NCI-H1694 treated with DMSO at 0.1 percent for 48 hours (cell line): ENCODE measurements at regions not wholly inside any gene's neighbourhood (a gene's known extent, or its start where the extent isn't known, plus 50 kb on each side); places are given as distances from the start of the nearest gene placed in this dataset.
"Not testable (repeated sequence)": the region's sequence is repeated elsewhere in the genome, so short reads cannot be mapped to it uniquely, and the experiment has no call there.

Experiments
- DNase-seq: peaks from one replicate; lab custom pipeline; 2025; lab: John Stamatoyannopoulos, UW

DNA sequence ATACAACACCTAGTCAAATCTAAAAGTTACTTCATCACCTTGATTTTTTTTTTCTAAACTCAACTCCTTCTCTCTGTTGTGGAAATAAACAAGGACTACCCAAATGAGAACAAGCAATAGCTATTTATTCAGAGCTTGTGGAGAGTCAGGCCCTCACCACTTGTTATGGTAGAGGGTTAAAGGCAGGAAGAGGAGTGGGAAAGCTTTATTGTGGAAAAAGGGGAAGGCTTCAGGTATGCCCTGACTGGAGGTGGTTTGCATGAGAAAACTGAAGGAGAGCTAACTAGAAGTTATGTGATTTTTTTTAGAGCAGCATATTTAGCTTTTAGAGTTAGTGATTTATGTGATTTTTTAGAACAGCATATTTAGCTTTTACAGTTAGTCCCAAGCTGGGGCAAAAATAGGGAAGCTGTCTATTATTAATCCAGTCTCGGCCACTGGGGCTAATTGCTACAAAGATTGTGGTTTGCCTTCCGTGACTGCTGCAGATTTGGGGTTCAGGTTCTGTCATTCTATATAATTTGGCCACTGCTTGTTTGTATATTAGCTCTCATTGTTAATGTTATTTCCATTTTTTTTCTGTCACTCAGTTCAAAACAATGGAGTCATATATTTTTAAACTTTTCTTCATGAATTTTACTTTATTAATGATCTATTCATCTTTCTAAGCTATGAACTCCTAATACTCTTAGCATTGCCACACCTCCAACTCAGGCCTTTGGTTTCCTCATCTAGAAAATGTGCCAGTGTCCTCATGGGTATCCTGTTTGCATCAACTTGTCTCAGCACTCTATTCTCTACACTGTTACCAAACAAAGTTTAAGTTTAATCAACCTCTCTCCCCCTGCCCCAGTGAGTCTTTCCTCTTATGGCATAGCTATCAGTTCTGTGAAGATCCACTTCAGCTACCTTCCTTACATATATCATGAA, 713.0 kb downstream of the BRINP3 start:
- DNase-seq, result no peak

- no peak for DNase-seq
Observed at GRCh38 chr1:189769448-189769847, 708.2 kb downstream of the BRINP3 start.

DNA sequence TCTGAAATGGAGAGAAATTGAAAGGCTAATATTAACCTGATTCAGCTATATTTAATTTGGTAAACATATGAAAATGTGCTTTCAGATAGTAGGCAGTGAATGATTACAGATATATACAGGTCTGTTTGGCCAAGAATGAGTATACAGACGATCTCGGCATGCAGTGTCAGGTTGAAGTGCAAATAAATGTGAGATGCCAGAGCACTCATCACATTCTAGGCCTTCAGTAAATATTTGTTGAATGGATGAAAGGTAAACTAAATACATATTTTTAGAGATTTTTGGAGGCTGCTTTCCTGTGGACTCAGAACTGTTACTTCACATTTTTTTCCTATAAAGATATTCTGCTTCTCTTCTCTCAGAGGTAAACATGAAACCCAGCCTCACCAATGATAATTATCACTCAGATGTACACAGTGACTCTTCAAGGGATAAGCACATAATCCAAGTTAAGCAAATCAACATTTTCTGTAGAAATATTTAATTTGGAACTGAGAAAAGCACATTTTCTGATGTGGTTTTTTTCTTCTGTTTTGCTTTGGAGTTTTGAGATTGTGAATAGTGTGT, 702.9 kb downstream of the BRINP3 start:
- no peak for DNase-seq

GRCh38 chr1:189775343-189775742, 702.3 kb downstream of the BRINP3 start:
- DNase-seq, result no peak

DNA sequence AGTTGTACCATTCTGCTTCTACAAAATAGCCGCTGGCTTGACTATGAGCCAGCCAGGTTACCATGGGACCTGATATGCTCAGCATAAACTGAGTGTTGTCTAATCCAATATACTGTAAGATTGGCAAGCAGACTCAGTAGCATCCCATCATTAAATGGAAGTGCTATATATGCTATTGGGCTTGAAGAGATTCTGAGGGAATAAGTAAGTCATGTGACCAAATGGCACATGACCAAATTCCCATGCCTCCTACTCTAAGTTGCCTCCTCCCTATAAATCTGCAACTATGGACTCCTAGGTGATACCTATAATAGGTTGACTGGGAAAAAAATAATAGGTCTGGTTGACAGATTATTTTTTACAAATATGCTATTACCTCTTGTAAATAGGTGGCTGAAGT, 698.6 kb downstream of the BRINP3 start:
- no peak for DNase-seq

GRCh38 chr1:189782295-189782694, 695.4 kb downstream of the BRINP3 start:
- DNase-seq, result no peak

GRCh38 chr1:189783456-189783855, 694.2 kb downstream of the BRINP3 start:
- no peak for DNase-seq

- no peak for DNase-seq
Observed at GRCh38 chr1:189786761-189787160, 690.9 kb downstream of the BRINP3 start.

DNA sequence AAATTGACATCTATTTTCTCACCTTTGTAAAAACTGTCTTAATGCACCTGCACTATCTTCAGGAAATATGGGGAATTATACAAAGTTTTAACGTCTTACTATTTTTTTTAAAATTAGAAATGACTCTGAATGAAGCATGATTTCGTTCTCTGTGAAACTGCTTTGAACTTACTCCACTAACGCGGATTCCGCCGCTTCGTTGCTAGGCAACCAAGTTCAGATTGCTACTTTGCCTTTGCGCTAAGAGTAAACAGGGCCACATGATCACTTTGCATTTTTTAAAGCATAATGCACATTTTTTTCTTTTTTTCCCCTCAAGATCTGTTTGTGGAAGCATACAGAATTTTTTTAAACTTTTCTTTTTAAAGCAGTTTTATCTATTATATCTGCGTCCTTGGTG, 690.5 kb downstream of the BRINP3 start:
- no peak for DNase-seq

DNA sequence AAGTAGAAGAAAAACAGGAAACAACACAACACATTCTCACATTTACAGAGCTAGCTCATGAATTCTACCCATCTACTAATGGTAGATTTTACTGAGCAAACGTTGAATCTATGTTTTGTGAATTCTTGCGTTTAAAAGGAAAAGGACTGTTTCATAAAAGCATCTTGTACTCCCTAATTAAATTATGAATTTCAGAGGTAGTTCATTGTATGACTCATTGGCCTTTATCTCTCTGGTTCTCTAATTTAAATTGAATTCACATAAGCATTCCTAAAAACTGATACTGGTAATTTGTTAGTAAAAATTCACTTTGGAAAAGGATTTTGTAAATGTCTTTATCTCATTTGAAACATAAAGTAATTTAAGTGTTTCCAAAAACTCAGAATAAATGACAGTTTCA, 687.3 kb downstream of the BRINP3 start:
- DNase-seq, result no peak

DNA sequence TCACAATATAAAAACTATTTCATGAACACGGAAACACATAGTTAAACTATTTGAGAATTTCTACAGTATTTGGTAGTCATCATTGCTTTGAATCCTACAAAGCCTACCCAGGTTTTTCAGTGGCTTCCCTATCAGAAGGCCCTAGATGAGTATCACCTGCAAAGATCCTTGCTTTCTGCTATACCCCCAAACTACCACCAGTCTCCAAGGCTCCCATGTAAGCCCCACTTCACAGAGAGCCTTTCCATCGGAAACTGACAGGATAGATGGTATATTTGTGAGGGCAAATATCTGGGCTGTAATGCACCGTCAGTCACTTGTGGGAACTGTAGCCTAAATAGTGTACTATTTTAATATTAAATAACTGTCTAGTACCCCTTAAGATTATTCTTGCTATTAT, 674.3 kb downstream of the BRINP3 start:
- DNase-seq, result no peak

DNA sequence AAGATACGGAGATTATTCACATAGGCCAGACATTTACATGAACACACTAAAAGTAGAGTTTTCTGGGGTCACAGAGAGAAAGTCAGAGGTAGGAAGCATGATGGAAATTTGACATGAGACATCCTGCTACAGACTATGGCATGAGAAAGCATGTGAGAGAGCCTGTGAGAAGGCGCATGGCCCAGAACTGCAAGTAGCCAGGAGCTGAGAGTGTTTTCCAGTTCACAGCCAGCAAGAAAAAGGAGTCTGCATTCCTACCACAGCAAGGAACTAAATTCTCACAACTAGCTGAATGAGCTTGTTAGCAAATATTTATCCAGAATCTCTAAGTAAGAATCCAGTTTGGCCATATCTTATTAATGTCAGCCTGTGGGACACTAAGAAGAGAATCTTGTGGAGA, 673.3 kb downstream of the BRINP3 start:
- DNase-seq, result no peak

DNA sequence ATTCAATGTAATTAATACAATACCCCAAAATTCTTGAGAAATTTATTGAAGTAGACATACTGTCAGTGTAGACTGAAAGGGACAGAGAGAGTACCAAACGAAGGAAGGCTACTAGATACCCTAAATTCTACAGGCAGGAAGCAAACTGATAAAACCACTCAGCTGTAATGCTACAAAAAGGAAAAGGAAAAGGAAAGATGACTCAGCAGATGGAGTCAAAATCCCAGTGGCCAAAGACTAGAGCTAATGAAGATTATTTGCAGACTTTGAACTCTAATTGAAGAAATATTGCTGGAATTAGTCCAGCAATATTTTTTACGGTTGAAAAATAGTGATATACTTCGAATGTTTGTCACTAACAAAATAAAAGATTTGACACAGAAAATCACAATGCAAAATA, 671.9 kb downstream of the BRINP3 start:
- DNase-seq, result no peak

DNA sequence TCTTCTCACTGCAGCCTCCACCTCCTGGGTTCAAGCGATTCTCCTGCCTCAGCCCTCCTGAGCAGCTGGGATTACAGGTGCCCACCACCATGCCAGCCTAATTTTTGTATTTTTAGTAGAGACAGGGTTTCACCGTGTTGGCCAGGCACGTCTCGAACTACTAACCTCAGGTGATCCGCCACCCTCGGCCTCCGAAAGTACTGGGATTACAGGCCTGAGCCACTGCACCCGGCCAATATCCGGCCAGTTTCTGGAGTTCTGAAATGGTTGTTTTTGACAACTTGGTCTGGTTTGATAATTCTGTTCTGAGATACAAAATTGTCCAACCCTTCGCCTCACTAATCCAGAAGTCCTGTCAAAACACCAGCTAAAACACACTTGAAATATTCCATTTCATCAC, 667.0 kb downstream of the BRINP3 start:
- DNase-seq, result not testable (repeated sequence)

DNA sequence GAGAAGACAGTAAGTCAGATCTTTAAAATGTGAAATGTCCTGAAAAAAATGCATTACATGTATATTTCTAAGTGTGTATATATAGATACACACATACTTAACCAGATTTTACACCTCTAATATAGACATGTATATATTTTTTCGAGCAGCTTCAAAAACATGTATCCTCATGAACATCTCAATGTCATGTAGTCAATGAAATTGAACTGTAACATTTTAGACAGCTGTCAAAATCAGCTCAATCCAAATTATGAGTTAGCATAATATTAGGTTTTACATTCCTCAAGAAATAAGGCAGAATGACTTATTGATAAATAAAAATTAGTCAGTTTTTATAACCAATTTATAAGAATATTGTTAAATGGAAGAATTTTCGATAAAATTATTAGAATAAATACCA, 665.7 kb downstream of the BRINP3 start:
- DNase-seq, result no peak

DNA sequence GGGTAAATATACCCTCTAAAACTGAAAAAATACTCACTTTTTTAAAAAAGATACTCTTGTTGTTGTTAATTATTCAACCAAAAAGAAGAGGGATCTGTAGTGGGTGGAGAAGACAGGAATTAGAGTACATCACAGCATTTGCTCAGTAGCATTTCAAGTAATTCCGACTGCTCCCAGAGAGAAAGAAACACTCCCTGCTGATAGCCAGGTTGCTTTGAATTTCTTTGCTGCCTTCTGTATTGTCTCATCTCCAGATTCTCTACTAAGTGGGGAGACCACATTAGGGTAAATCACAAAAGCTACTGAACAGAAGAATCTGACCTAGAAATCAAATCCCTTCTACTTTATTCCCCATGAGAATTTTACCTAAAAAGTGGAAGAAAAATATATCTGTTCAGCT, 661.1 kb downstream of the BRINP3 start:
- no peak for DNase-seq

GRCh38 chr1:189819751-189820150, 657.9 kb downstream of the BRINP3 start:
- no peak for DNase-seq

DNA sequence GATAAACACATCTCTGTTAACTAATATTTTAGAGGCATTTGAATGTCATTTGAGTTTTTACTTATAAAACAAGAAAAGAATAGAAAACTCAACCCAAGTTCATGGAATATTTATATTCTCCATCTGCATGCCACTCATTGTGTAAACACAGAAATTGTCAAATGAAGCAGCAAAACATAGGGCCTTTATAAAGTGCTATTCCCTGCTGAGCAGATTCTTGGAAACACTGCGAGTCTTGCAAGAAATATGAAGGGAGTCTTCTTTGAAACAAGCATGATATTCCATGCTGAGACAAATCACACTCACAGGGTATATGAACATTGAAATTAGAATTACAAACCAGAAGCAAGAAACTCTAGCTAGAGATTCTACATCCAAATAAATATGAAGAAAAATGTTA, 655.8 kb downstream of the BRINP3 start:
- no peak for DNase-seq

GRCh38 chr1:189834813-189835212, 642.9 kb downstream of the BRINP3 start:
- DNase-seq, result no peak

GRCh38 chr1:189847613-189848012, 630.1 kb downstream of the BRINP3 start:
- no peak for DNase-seq

DNA sequence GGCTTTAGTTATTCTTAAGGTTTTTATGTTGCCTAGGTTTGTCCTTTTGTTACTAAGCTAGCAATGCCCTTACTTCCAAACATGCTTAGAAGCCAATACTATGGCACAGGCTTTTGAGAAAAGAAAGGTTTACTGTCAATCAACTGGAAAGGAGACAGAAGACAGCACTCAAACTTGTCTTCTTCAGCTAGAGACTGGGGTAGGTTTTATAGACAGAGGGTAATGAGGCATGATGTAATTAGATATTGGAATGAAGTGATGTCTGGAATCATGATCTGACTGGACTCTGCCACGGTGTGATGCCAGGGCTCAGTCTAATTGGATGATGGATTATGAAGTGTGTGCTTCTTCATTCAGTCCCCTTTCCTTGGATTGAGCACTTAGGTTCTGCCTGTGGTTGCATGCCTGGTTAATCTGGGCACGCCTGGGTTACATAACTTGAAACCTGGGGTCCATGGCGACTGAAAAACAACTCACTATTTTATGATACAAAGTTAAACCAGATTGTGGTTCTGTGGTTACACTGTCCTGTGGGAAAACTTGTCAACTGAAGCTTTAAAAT, 625.8 kb downstream of the BRINP3 start:
- no peak for DNase-seq

- DNase-seq, result no peak
Observed at GRCh38 chr1:189859385-189859977, 618.2 kb downstream of the BRINP3 start.

DNA sequence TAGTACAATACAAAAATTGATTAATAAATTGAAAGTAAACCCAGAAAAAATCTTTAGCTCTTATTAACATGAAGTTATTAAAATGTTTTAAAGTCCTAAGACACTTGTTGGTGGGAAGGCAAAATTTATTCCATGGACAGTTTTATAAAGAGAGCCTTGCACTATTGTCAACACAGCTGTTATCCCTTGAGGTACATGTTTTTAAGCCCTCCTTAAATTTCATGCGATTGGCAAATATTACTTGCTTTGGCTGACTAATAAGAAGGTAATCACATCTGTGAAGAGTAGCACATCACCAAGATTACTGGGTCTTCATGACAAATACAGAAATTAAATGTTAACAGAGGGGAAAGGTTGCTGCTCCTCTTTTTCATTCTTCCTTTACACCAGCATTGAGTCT, 611.1 kb downstream of the BRINP3 start:
- DNase-seq, result no peak
